GM19372 (cell line): ENCODE measurements at regions not wholly inside any gene's neighbourhood (a gene's known extent, or its start where the extent isn't known, plus 50 kb on each side); places are given as distances from the start of the nearest gene placed in this dataset.

Experiments used
- ATAC-seq: cut with Tn5 transposase; IDR thresholded peaks from one replicate; pipeline ENCODE4 v1.9.1; 2021; ENCODE audit warnings: mild to moderate bottlenecking, low read depth, moderate library complexity; ENCODE audit not compliant: unreplicated experiment

GRCh38 chr4:23001478-23001877 lies 308.7 kb downstream of the GBA3 start:
- ATAC-seq = no peak

GRCh38 chr4:22999419-22999818 lies 306.7 kb downstream of the GBA3 start:
- ATAC-seq = no peak

- no peak for ATAC-seq
Observed at GRCh38 chr4:22997358-22998224, 304.9 kb downstream of the GBA3 start.

- ATAC-seq = no peak
Observed at GRCh38 chr4:22991576-22991975, 298.8 kb downstream of the GBA3 start.

GRCh38 chr4:22988526-22988925 lies 295.8 kb downstream of the GBA3 start:
- no peak for ATAC-seq

GRCh38 chr4:22987870-22988269 lies 295.1 kb downstream of the GBA3 start:
- ATAC-seq = no peak

- no peak for ATAC-seq
Observed at GRCh38 chr4:22986881-22987280, 294.1 kb downstream of the GBA3 start.

- no peak for ATAC-seq
Observed at GRCh38 chr4:22986262-22986661, 293.5 kb downstream of the GBA3 start.

GRCh38 chr4:22984390-22984789 lies 291.7 kb downstream of the GBA3 start:
- ATAC-seq = no peak

- no peak for ATAC-seq
Observed at GRCh38 chr4:22978656-22979055, 285.9 kb downstream of the GBA3 start.

- ATAC-seq = no peak
Observed at GRCh38 chr4:22970665-22971064, 277.9 kb downstream of the GBA3 start.

GRCh38 chr4:22969287-22969896 lies 276.7 kb downstream of the GBA3 start:
- no peak for ATAC-seq

GRCh38 chr4:22962295-22962694 lies 269.6 kb downstream of the GBA3 start:
- no peak for ATAC-seq

GRCh38 chr4:22959483-22959882 lies 266.7 kb downstream of the GBA3 start:
- no peak for ATAC-seq

GRCh38 chr4:22957774-22958309 lies 265.1 kb downstream of the GBA3 start:
- no peak for ATAC-seq

GRCh38 chr4:22949161-22949855 lies 256.6 kb downstream of the GBA3 start:
- ATAC-seq = no peak

GRCh38 chr4:22947851-22948250 lies 255.1 kb downstream of the GBA3 start:
- ATAC-seq = no peak

- no peak for ATAC-seq
Observed at GRCh38 chr4:22942920-22943559, 250.3 kb downstream of the GBA3 start.

GRCh38 chr4:22941688-22942375 lies 249.1 kb downstream of the GBA3 start:
- no peak for ATAC-seq

GRCh38 chr4:22932326-22932725 lies 239.6 kb downstream of the GBA3 start:
- ATAC-seq = no peak
